D721Med (cell line): ENCODE measurements at regions not wholly inside any gene's neighbourhood (a gene's known extent, or its start where the extent isn't known, plus 50 kb on each side); places are given as distances from the start of the nearest gene placed in this dataset.
"Not testable (repeated sequence)": the region's sequence is repeated elsewhere in the genome, so short reads cannot be mapped to it uniquely, and the experiment has no call there.

Experiments used
- DNase-seq: peaks from one replicate; pipeline ENCODE4 v3.0.0; 2011; ENCODE audit warnings: low spot score; ENCODE audit not compliant: insufficient read length
- FAIRE-seq: peaks from 2 replicates; lab custom pipeline; 2011; peaks lifted over from hg19 to GRCh38; lab: Jason Lieb, UNC
- CTCF ChIP-seq: IDR thresholded peaks from 2 replicates; pipeline ENCODE4 v1.5.1; 2012; ENCODE audit warnings: mild to moderate bottlenecking, control low read depth; ENCODE audit not compliant: insufficient read depth; ENCODE audit errors: missing control alignments

GRCh38 chr2:81403508-81403907, 1099.0 kb upstream of the LRRTM1 start:
- FAIRE-seq (no peak), DNase-seq (no peak)
- TF ChIP-seq CTCF, result no peak

GRCh38 chr2:81396417-81397019, 1092.0 kb upstream of the LRRTM1 start:
- TF ChIP-seq CTCF, result no peak
- DNase-seq (no peak), FAIRE-seq (no peak)

- DNase-seq (no peak), FAIRE-seq (no peak)
- TF ChIP-seq CTCF, result no peak
These were observed 1091.2 kb upstream of the LRRTM1 start for GRCh38 chr2:81395746-81396145.

- DNase-seq (no peak), FAIRE-seq (no peak)
- no peak for TF ChIP-seq CTCF
These were observed 1084.7 kb upstream of the LRRTM1 start for GRCh38 chr2:81389203-81389602.

GRCh38 chr2:81363800-81364199, 1059.2 kb upstream of the LRRTM1 start:
- TF ChIP-seq CTCF, result no peak
- FAIRE-seq, result no peak

GRCh38 chr2:81362468-81362867, 1057.9 kb upstream of the LRRTM1 start:
- not testable (repeated sequence) for DNase-seq, FAIRE-seq

More at GRCh38 chr2:81363800-81364199, 1059.2 kb upstream of the LRRTM1 start:
- no peak for DNase-seq

- no peak for TF ChIP-seq CTCF
- DNase-seq, result no peak
- FAIRE-seq, result no peak
These were observed 1050.9 kb upstream of the LRRTM1 start for GRCh38 chr2:81355436-81355835.

- TF ChIP-seq CTCF, result no peak
- FAIRE-seq (no peak), DNase-seq (no peak)
These were observed 1029.5 kb upstream of the LRRTM1 start for GRCh38 chr2:81334046-81334445.
